Type B pancreatic cell (in vitro differentiated cells): ENCODE measurements at regions not wholly inside any gene's neighbourhood (a gene's known extent, or its start where the extent isn't known, plus 50 kb on each side); places are given as distances from the start of the nearest gene placed in this dataset.

Source experiments
- DNase-seq: peaks from one replicate; pipeline ENCODE4 v3.0.0; 2021; ENCODE audit warnings: mixed read lengths; ENCODE audit not compliant: unreplicated experiment; ENCODE audit errors: extremely low spot score
- H3K27ac Mint-ChIP-seq: 2 replicates; pipeline ENCODE4 v1.8.0; 2021; ENCODE audit warnings: mild to moderate bottlenecking, mixed read lengths
- H3K27me3 Mint-ChIP-seq: 2 replicates; pipeline ENCODE4 v1.8.0; 2021; ENCODE audit warnings: mixed read lengths
- H3K36me3 Mint-ChIP-seq: 2 replicates; pipeline ENCODE4 v1.8.0; 2021; ENCODE audit warnings: mixed read lengths
- H3K4me1 Mint-ChIP-seq: one replicate; pipeline ENCODE4 v1.8.0; 2021; ENCODE audit warnings: mixed read lengths; ENCODE audit not compliant: unreplicated experiment
- H3K4me3 Mint-ChIP-seq: 2 replicates; pipeline ENCODE4 v1.8.0; 2021; ENCODE audit warnings: mild to moderate bottlenecking, mixed read lengths
- H3K9me3 Mint-ChIP-seq: 2 replicates; pipeline ENCODE4 v1.8.0; 2021; ENCODE audit warnings: mixed read lengths
- CTCF ChIP-seq: fragments of 200-600 bp; sonication (generic); conservative IDR thresholded peaks from 2 replicates; pipeline ENCODE4 v1.5.0; 2021; ENCODE audit warnings: antibody characterized with exemption, mild to moderate bottlenecking

- H3K27ac Mint-ChIP-seq = no peak overlapping the region
- DNase-seq = no peak
- no peaks in the 10 kb centered on the region for H3K4me1 Mint-ChIP-seq
- H3K4me3 Mint-ChIP-seq = no peak overlapping the region
- no peaks in the 10 kb centered on the region for H3K9me3 Mint-ChIP-seq
- TF ChIP-seq CTCF = no peak
- no peaks in the 10 kb centered on the region for H3K27me3 Mint-ChIP-seq
- H3K36me3 Mint-ChIP-seq = no peaks in the 10 kb centered on the region
These were observed 1165.6 kb upstream of the ZEB2 start for GRCh38 chr2:145685383-145686050.

GRCh38 chr2:145682546-145683157, 1162.7 kb upstream of the ZEB2 start:
- H3K36me3 Mint-ChIP-seq = no peaks in the 10 kb centered on the region
- H3K4me1 Mint-ChIP-seq = no peaks in the 10 kb centered on the region
- H3K4me3 Mint-ChIP-seq = no peak overlapping the region
- no peaks in the 10 kb centered on the region for H3K27me3 Mint-ChIP-seq
- no peak for TF ChIP-seq CTCF
- no peak for DNase-seq
- no peaks in the 10 kb centered on the region for H3K9me3 Mint-ChIP-seq
- no peak overlapping the region for H3K27ac Mint-ChIP-seq

GRCh38 chr2:145680276-145680675, 1160.4 kb upstream of the ZEB2 start:
- no peaks in the 10 kb centered on the region for H3K36me3 Mint-ChIP-seq
- no peak overlapping the region for H3K4me3 Mint-ChIP-seq
- DNase-seq = no peak
- TF ChIP-seq CTCF = no peak
- H3K27me3 Mint-ChIP-seq = no peaks in the 10 kb centered on the region
- no peaks in the 10 kb centered on the region for H3K4me1 Mint-ChIP-seq
- no peaks in the 10 kb centered on the region for H3K9me3 Mint-ChIP-seq
- no peak overlapping the region for H3K27ac Mint-ChIP-seq

- TF ChIP-seq CTCF = no peak
- DNase-seq = no peak
- Mint-ChIP-seq H3K27ac (no peak overlapping the region), H3K27me3 (no peaks in the 10 kb centered on the region), H3K4me1 (no peaks in the 10 kb centered on the region), H3K9me3 (no peaks in the 10 kb centered on the region), H3K36me3 (no peaks in the 10 kb centered on the region), H3K4me3 (no peak overlapping the region)
These were observed 1157.5 kb upstream of the ZEB2 start for GRCh38 chr2:145677371-145677770.

GRCh38 chr2:145674705-145675104, 1154.8 kb upstream of the ZEB2 start:
- no peaks in the 10 kb centered on the region for H3K4me1 Mint-ChIP-seq
- no peak for DNase-seq
- no peaks in the 10 kb centered on the region for H3K27me3 Mint-ChIP-seq
- no peak overlapping the region for H3K27ac Mint-ChIP-seq
- no peak for TF ChIP-seq CTCF
- H3K9me3 Mint-ChIP-seq = no peaks in the 10 kb centered on the region
- no peak overlapping the region for H3K4me3 Mint-ChIP-seq
- no peaks in the 10 kb centered on the region for H3K36me3 Mint-ChIP-seq
